GM19395 (cell line): ENCODE measurements at regions not wholly inside any gene's neighbourhood (a gene's known extent, or its start where the extent isn't known, plus 50 kb on each side); places are given as distances from the start of the nearest gene placed in this dataset.

Experiments used
- ATAC-seq: cut with Tn5 transposase; IDR thresholded peaks from one replicate; pipeline ENCODE4 v1.9.1; 2021; ENCODE audit warnings: mild to moderate bottlenecking, moderate library complexity; ENCODE audit not compliant: unreplicated experiment

GRCh38 chr14:98961191-98961590, 310.8 kb downstream of the BCL11B start:
- no peak for ATAC-seq

- no peak for ATAC-seq
These were observed 309.9 kb downstream of the BCL11B start for GRCh38 chr14:98962118-98962517.

GRCh38 chr14:98963610-98964009, 308.4 kb downstream of the BCL11B start:
- no peak for ATAC-seq

- no peak for ATAC-seq
These were observed 307.8 kb downstream of the BCL11B start for GRCh38 chr14:98964171-98964570.

- ATAC-seq = no peak
These were observed 306.9 kb downstream of the BCL11B start for GRCh38 chr14:98965076-98965475.

- ATAC-seq = no peak
These were observed 306.0 kb downstream of the BCL11B start for GRCh38 chr14:98966016-98966415.

GRCh38 chr14:98966475-98967162, 305.4 kb downstream of the BCL11B start:
- no peak for ATAC-seq

- ATAC-seq = no peak
These were observed 297.9 kb downstream of the BCL11B start for GRCh38 chr14:98974113-98974512.

GRCh38 chr14:98976271-98976670, 295.7 kb downstream of the BCL11B start:
- no peak for ATAC-seq

GRCh38 chr14:98977451-98977850, 294.5 kb downstream of the BCL11B start:
- no peak for ATAC-seq

- ATAC-seq = no peak
These were observed 289.0 kb downstream of the BCL11B start for GRCh38 chr14:98982986-98983385.

GRCh38 chr14:98984027-98984718, 287.8 kb downstream of the BCL11B start:
- no peak for ATAC-seq

GRCh38 chr14:98984719-98985041, 287.3 kb downstream of the BCL11B start:
- ATAC-seq = no peak

GRCh38 chr14:98993818-98994217, 278.2 kb downstream of the BCL11B start:
- ATAC-seq = no peak

- no peak for ATAC-seq
These were observed 277.4 kb downstream of the BCL11B start for GRCh38 chr14:98994561-98994960.

- ATAC-seq = no peak
These were observed 274.3 kb downstream of the BCL11B start for GRCh38 chr14:98997526-98998205.

- ATAC-seq = no peak
These were observed 272.7 kb downstream of the BCL11B start for GRCh38 chr14:98999345-98999744.

- ATAC-seq = no peak
These were observed 272.1 kb downstream of the BCL11B start for GRCh38 chr14:98999901-99000300.

- no peak for ATAC-seq
These were observed 270.8 kb downstream of the BCL11B start for GRCh38 chr14:99001241-99001640.

- ATAC-seq = no peak
These were observed 268.4 kb downstream of the BCL11B start for GRCh38 chr14:99003646-99004045.

GRCh38 chr14:99004112-99004511, 267.9 kb downstream of the BCL11B start:
- ATAC-seq = no peak

- no peak for ATAC-seq
These were observed 265.7 kb downstream of the BCL11B start for GRCh38 chr14:99006276-99006675.
